GM23338 (cell line): ENCODE measurements at regions not wholly inside any gene's neighbourhood (a gene's known extent, or its start where the extent isn't known, plus 50 kb on each side); places are given as distances from the start of the nearest gene placed in this dataset.

Source experiments
- ATAC-seq: fragments of 200-7000 bp; cut with Tn5 transposase; 3 replicates; pipeline ENCODE4 v1.9.1; 2020
- DNase-seq: peaks from one replicate; pipeline ENCODE4 v3.0.0-alpha.2; 2015; ENCODE audit warnings: low spot score
- H2AFZ ChIP-seq: fragments of 200-600 bp; sonication (generic); 2 replicates; pipeline ENCODE4 v1.8.0; 2016; ENCODE audit warnings: antibody characterized with exemption, mild to moderate bottlenecking, moderate library complexity
- H3F3A ChIP-seq: fragments of 200-600 bp; sonication (generic); replicated peaks from 2 replicates; pipeline ENCODE4 v1.8.0; 2017; ENCODE audit warnings: antibody characterized with exemption, mixed run types, low read depth
- H3K27ac ChIP-seq: fragments of 200-600 bp; sonication (generic); 2 replicates; pipeline ENCODE4 v1.6.1; 2016; ENCODE audit warnings: low read depth
- H3K27me3 ChIP-seq: fragments of 200-600 bp; sonication (generic); 2 replicates; pipeline ENCODE4 v1.8.0; 2016; ENCODE audit warnings: mild to moderate bottlenecking, mixed run types, moderate library complexity; ENCODE audit not compliant: insufficient read depth
- H3K36me3 ChIP-seq: fragments of 200-600 bp; sonication (generic); 2 replicates; pipeline ENCODE4 v1.8.0; 2016; ENCODE audit warnings: mild to moderate bottlenecking; ENCODE audit not compliant: insufficient read depth
- H3K4me1 ChIP-seq: fragments of 200-600 bp; sonication (generic); 2 replicates; pipeline ENCODE4 v1.8.0; 2016; ENCODE audit warnings: mild to moderate bottlenecking, moderate library complexity; ENCODE audit not compliant: insufficient read depth
- H3K4me2 ChIP-seq: fragments of 200-600 bp; sonication (generic); 2 replicates; pipeline ENCODE4 v1.7.1; 2017; ENCODE audit warnings: mixed run types
- H3K4me3 ChIP-seq: fragments of 200-600 bp; sonication (generic); 2 replicates; pipeline ENCODE4 v1.6.1; 2016; ENCODE audit warnings: mixed run types
- H3K79me2 ChIP-seq: fragments of 200-600 bp; sonication (generic); replicated peaks from 2 replicates; pipeline ENCODE4 v1.8.0; 2017; ENCODE audit warnings: mild to moderate bottlenecking; ENCODE audit not compliant: insufficient read depth
- H3K9me2 ChIP-seq: fragments of 200-600 bp; sonication (generic); 2 replicates; pipeline ENCODE4 v1.8.0; 2017; ENCODE audit not compliant: insufficient read depth
- H4K20me1 ChIP-seq: fragments of 200-600 bp; sonication (generic); replicated peaks from 2 replicates; pipeline ENCODE4 v1.8.0; 2017; ENCODE audit warnings: mild to moderate bottlenecking; ENCODE audit not compliant: insufficient read depth
- H3K27ac Mint-ChIP-seq: 2 replicates; pipeline ENCODE4 v1.8.0; 2020; ENCODE audit warnings: inconsistent platforms, mild to moderate bottlenecking, moderate library complexity, mixed read lengths
- H3K27me3 Mint-ChIP-seq: 3 replicates; pipeline ENCODE4 v1.8.0; 2022; ENCODE audit warnings: low read depth, mild to moderate bottlenecking, moderate library complexity, mixed read lengths, inconsistent platforms; ENCODE audit not compliant: insufficient read depth, poor library complexity
- H3K36me3 Mint-ChIP-seq: 3 replicates; pipeline ENCODE4 v1.8.0; 2021; ENCODE audit warnings: low read depth, mild to moderate bottlenecking, inconsistent platforms, moderate library complexity, mixed read lengths
- H3K4me1 Mint-ChIP-seq: 3 replicates; pipeline ENCODE4 v1.8.0; 2020; ENCODE audit warnings: mild to moderate bottlenecking, inconsistent platforms, mixed read lengths
- H3K4me3 Mint-ChIP-seq: 3 replicates; pipeline ENCODE4 v1.8.0; 2021; ENCODE audit warnings: moderate library complexity, mild to moderate bottlenecking, inconsistent platforms, mixed read lengths
- H3K9me3 Mint-ChIP-seq: 3 replicates; pipeline ENCODE4 v1.8.0; 2020; ENCODE audit warnings: moderate library complexity, mild to moderate bottlenecking, inconsistent platforms, mixed read lengths
- ETS1 ChIP-seq: IDR thresholded peaks from 2 replicates; pipeline ENCODE4 v1.6.1; 2016; ENCODE audit warnings: antibody characterized with exemption
- EZH2phosphoT487 ChIP-seq: fragments of 200-600 bp; sonication (generic); IDR thresholded peaks from one replicate; pipeline ENCODE4 v1.8.1; 2018; ENCODE audit warnings: antibody characterized with exemption; ENCODE audit not compliant: unreplicated experiment
- STAT1 ChIP-seq: IDR thresholded peaks from one replicate; pipeline ENCODE4 v1.6.1; 2016; ENCODE audit warnings: antibody characterized with exemption; ENCODE audit not compliant: unreplicated experiment
- ZNF462 ChIP-seq: fragments of 250-450 bp; sonication (Bioruptor Pico); IDR thresholded peaks from 2 replicates; pipeline ENCODE4 v1.5.0; 2020; ENCODE audit warnings: mild to moderate bottlenecking, moderate library complexity

- Mint-ChIP-seq H3K27me3 (peaks cover 1% of the 10 kb centered on the region), H3K27ac (no peak overlapping the region), H3K36me3 (no peaks in the 10 kb centered on the region; the same call in 2 of the 3 replicates), H3K4me3 (no peak overlapping the region), H3K4me1 (no peaks in the 10 kb centered on the region; the same call in 1 of the 3 replicates), H3K9me3 (no peaks in the 10 kb centered on the region)
- no peaks in the 10 kb centered on the region for H3K9me2 ChIP-seq
- H3K36me3 ChIP-seq: no peaks in the 10 kb centered on the region
- H3K4me1 ChIP-seq: no peaks in the 10 kb centered on the region
- no peaks in the 10 kb centered on the region for H3F3A ChIP-seq
- no peak for ATAC-seq
- no peaks in the 10 kb centered on the region for H3K79me2 ChIP-seq
- H3K27ac ChIP-seq: no peak overlapping the region
- no peak overlapping the region for H3K4me2 ChIP-seq
- no peak overlapping the region for H2AFZ ChIP-seq
- TF ChIP-seq EZH2phosphoT487 (no peak), ETS1 (no peak), ZNF462 (no peak), STAT1 (no peak)
- no peaks in the 10 kb centered on the region for H4K20me1 ChIP-seq
- no peak for DNase-seq
- H3K27me3 ChIP-seq: no peaks in the 10 kb centered on the region
- H3K4me3 ChIP-seq: no peak overlapping the region
These were observed 92.9 kb downstream of the ENGASE start for GRCh38 chr17:79167486-79167885.
